ENCODE measurements at regions not wholly inside any gene's neighbourhood (a gene's known extent, or its start where the extent isn't known, plus 50 kb on each side); places are given as distances from the start of the nearest gene placed in this dataset.

GRCh38 chr4:151538963-151539362 is 130.0 kb downstream of the FHIP1A start:
- TF ChIP-seq CTCF (IDR thresholded peaks at IDR 0.05): no peak
- TF ChIP-seq EP300 (IDR thresholded peaks at IDR 0.05): no peak
- no peak for TF ChIP-seq POLR2A (IDR thresholded peaks at IDR 0.05)

All from suprapubic skin (tissue), 3 donors.